ENCODE measurements at regions not wholly inside any gene's neighbourhood (a gene's known extent, or its start where the extent isn't known, plus 50 kb on each side); places are given as distances from the start of the nearest gene placed in this dataset.
"Not testable (repeated sequence)": the region's sequence is repeated elsewhere in the genome, so short reads cannot be mapped to it uniquely, and the experiment has no call there.

GRCh38 chr11:3583476-3583875, 58.3 kb downstream of the ART5 start:
- TF ChIP-seq, protein P1, sequence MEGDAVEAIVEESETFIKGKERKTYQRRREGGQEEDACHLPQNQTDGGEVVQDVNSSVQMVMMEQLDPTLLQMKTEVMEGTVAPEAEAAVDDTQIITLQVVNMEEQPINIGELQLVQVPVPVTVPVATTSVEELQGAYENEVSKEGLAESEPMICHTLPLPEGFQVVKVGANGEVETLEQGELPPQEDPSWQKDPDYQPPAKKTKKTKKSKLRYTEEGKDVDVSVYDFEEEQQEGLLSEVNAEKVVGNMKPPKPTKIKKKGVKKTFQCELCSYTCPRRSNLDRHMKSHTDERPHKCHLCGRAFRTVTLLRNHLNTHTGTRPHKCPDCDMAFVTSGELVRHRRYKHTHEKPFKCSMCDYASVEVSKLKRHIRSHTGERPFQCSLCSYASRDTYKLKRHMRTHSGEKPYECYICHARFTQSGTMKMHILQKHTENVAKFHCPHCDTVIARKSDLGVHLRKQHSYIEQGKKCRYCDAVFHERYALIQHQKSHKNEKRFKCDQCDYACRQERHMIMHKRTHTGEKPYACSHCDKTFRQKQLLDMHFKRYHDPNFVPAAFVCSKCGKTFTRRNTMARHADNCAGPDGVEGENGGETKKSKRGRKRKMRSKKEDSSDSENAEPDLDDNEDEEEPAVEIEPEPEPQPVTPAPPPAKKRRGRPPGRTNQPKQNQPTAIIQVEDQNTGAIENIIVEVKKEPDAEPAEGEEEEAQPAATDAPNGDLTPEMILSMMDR (IDR thresholded peaks at IDR 0.05): not testable (repeated sequence)
- not testable (repeated sequence) for TF ChIP-seq ZFX (IDR thresholded peaks at IDR 0.05; ENCODE audit: borderline replicate concordance)
